SK-N-SH (cell line): ENCODE measurements at regions not wholly inside any gene's neighbourhood (a gene's known extent, or its start where the extent isn't known, plus 50 kb on each side); places are given as distances from the start of the nearest gene placed in this dataset.
"Not testable (repeated sequence)": the region's sequence is repeated elsewhere in the genome, so short reads cannot be mapped to it uniquely, and the experiment has no call there.

ENCODE experiments used
- CTCF ChIA-PET: fragments of 300-600, 350-600 bp; formaldehyde crosslinking; extraction: SDS; loops from one replicate; lab custom pipeline; 2021; lab: Yijun Ruan, JAX
- POLR2A ChIA-PET: fragments of 350-600 bp; sonication (Branson Sonifier 250); formaldehyde crosslinking; extraction: SDS; loops from one replicate; lab custom pipeline; 2020; ENCODE audit warnings: antibody characterized with exemption, inconsistent platforms; lab: Yijun Ruan, JAX
- DNase-seq: peaks from one replicate; pipeline ENCODE4 v3.0.0; 2012
- H2AFZ ChIP-seq: fragments of 200-600 bp; sonication (generic); 2 replicates; pipeline ENCODE4 v1.8.1; 2016; ENCODE audit warnings: antibody characterized with exemption, mild to moderate bottlenecking, low read depth
- H3F3A ChIP-seq: fragments of 200-600 bp; sonication (generic); replicated peaks from 2 replicates; pipeline ENCODE3; 2016; ENCODE audit warnings: antibody characterized with exemption, mild to moderate bottlenecking; ENCODE audit not compliant: insufficient read depth
- H3K27ac ChIP-seq, 2 experiments: fragments of 200-500 bp in 1 of 2; fragments of 200-600 bp in 1 of 2; sonication (Bioruptor generic) in 1 of 2; sonication (generic), shearing (Covaris generic) in 1 of 2; 2 replicates each; pipeline versions ENCODE4 v1.5.1 to v1.6.1; 2014 to 2016; ENCODE audit warnings: low read depth in 2 of 2, inconsistent platforms in 1 of 2, low read length in 1 of 2, mild to moderate bottlenecking in 1 of 2, mixed read lengths in 1 of 2
- H3K27me3 ChIP-seq: fragments of 200-600 bp; sonication (generic), shearing (Covaris generic); 2 replicates; pipeline ENCODE4 v1.6.1; 2016; ENCODE audit warnings: mixed run types; ENCODE audit not compliant: insufficient read depth
- H3K36me3 ChIP-seq, 2 experiments: fragments of 200-500 bp in 1 of 2; fragments of 200-600 bp in 1 of 2; sonication (Bioruptor generic) in 1 of 2; sonication (generic) in 1 of 2; replicated peaks in 1 of 2; 2 replicates each; pipeline versions ENCODE3 to v1.5.1; 2014 to 2016; ENCODE audit warnings: low read length in 1 of 2, mild to moderate bottlenecking in 1 of 2; ENCODE audit not compliant: insufficient read depth in 2 of 2, control insufficient read depth in 1 of 2
- H3K4me1 ChIP-seq, 2 experiments: fragments of 200-500 bp in 1 of 2; fragments of 200-600 bp in 1 of 2; sonication (Bioruptor generic) in 1 of 2; sonication (generic), shearing (Covaris generic) in 1 of 2; 2 replicates each; pipeline versions ENCODE4 v1.5.1 to v1.6.1; 2014 to 2016; ENCODE audit warnings: low read depth in 1 of 2, low read length in 1 of 2, mixed run types in 1 of 2; ENCODE audit not compliant: insufficient read depth in 2 of 2, control insufficient read depth in 1 of 2
- H3K4me2 ChIP-seq: fragments of 200-600 bp; sonication (generic), shearing (Covaris generic); 2 replicates; pipeline ENCODE4 v1.6.1; 2017; ENCODE audit warnings: mixed run types
- H3K4me3 ChIP-seq, 2 experiments: fragments of 200-500 bp in 1 of 2; fragments of 200-600 bp in 1 of 2; sonication (Bioruptor generic) in 1 of 2; sonication (generic), shearing (Covaris generic) in 1 of 2; 2 replicates each; pipeline versions ENCODE4 v1.5.1 to v1.8.1; 2014 to 2016; ENCODE audit warnings: low read depth in 2 of 2, inconsistent platforms in 1 of 2, low read length in 1 of 2, mild to moderate bottlenecking in 1 of 2, mixed read lengths in 1 of 2, moderate library complexity in 1 of 2
- H3K79me2 ChIP-seq: fragments of 200-600 bp; sonication (generic); 2 replicates; pipeline ENCODE4 v1.8.1; 2017; ENCODE audit warnings: mild to moderate bottlenecking; ENCODE audit not compliant: insufficient read depth
- H3K9ac ChIP-seq: fragments of 200-600 bp; sonication (generic); 2 replicates; pipeline ENCODE4 v1.6.1; 2017; ENCODE audit warnings: mixed run types
- H3K9me2 ChIP-seq: fragments of 200-600 bp; sonication (generic); 2 replicates; pipeline ENCODE4 v1.6.1; 2017; ENCODE audit warnings: mixed run types
- H3K9me3 ChIP-seq: fragments of 200-600 bp; sonication (generic); 2 replicates; pipeline ENCODE4 v1.6.1; 2017; ENCODE audit warnings: mixed run types, mild to moderate bottlenecking, moderate library complexity
- H4K20me1 ChIP-seq: fragments of 200-600 bp; sonication (generic); 2 replicates; pipeline ENCODE4 v1.6.1; 2017; ENCODE audit warnings: mild to moderate bottlenecking, mixed run types; ENCODE audit not compliant: insufficient read depth
- CHD2 ChIP-seq: fragments of 150-350 bp; IDR thresholded peaks from 2 replicates; pipeline ENCODE4 v1.6.1; 2018; ENCODE audit warnings: low read length; ENCODE audit not compliant: partially characterized antibody
- EP300 ChIP-seq, 2 experiments: IDR thresholded peaks; 2 replicates each; pipeline versions ENCODE4 v1.4.0 to v1.6.1; 2012; ENCODE audit warnings: borderline replicate concordance in 1 of 2, low read depth in 1 of 2, low read length in 1 of 2
- EZH2phosphoT487 ChIP-seq: fragments of 200-600 bp; sonication (generic); IDR thresholded peaks from 2 replicates; pipeline ENCODE4 v1.6.1; 2017; ENCODE audit warnings: low read depth, mixed run types, mild to moderate bottlenecking, antibody characterized with exemption, moderate library complexity, borderline replicate concordance
- FOXM1 ChIP-seq: IDR thresholded peaks from 2 replicates; pipeline ENCODE4 v1.4.0; 2012; ENCODE audit warnings: low read depth, mild to moderate bottlenecking
- IRF3 ChIP-seq: fragments of 150-350 bp; IDR thresholded peaks from 2 replicates; pipeline ENCODE4 v1.6.1; 2016; ENCODE audit warnings: mild to moderate bottlenecking, low read depth, low read length
- MAX ChIP-seq: IDR thresholded peaks from 2 replicates; pipeline ENCODE4 v1.4.0; 2012; ENCODE audit warnings: low read depth
- NRF1 ChIP-seq: IDR thresholded peaks from 2 replicates; pipeline ENCODE4 v1.6.1; 2012; ENCODE audit warnings: low read depth, mild to moderate bottlenecking, low read length
- POLR2AphosphoS5 ChIP-seq: IDR thresholded peaks from 2 replicates; pipeline ENCODE4 v1.6.1; 2012; ENCODE audit warnings: low read depth, low read length
- SIN3A ChIP-seq: IDR thresholded peaks from 2 replicates; pipeline ENCODE4 v1.6.1; 2012; ENCODE audit warnings: low read depth, mild to moderate bottlenecking, low read length, moderate library complexity, borderline replicate concordance
- SMC3 ChIP-seq: IDR thresholded peaks from 2 replicates; pipeline ENCODE4 v1.6.1; 2012; ENCODE audit warnings: low read depth, low read length, improper control_type of control experiment
- TEAD4 ChIP-seq: IDR thresholded peaks from 2 replicates; pipeline ENCODE4 v1.4.0; 2012; ENCODE audit warnings: mild to moderate bottlenecking, borderline replicate concordance; ENCODE audit not compliant: insufficient read depth
- WGBS: methylation state at CpG from one replicate; pipeline ENCODE4 v1.1.6; 2017; ENCODE audit warnings: low lambda C conversion rate; 5-methylcytosine and 5-hydroxymethylcytosine counted together

- H3K4me3 ChIP-seq = no peak overlapping the region
- H3K79me2 ChIP-seq = peaks cover 28% of the 10 kb centered on the region; the same call in 1 of the 2 replicates
- TF ChIP-seq POLR2AphosphoS5 (no peak), NRF1 (no peak), EP300 (IDR thresholded peaks at IDR 0.05; ENCODE audit: borderline replicate concordance in 1 of 2, low read depth in 1 of 2, low read length in 1 of 2) (no peak), CHD2 (no peak), IRF3 (no peak), EZH2phosphoT487 (no peak)
- ChIA-PET CTCF (no interaction called here), POLR2A (no interaction called here)
- no peaks in the 10 kb centered on the region for H4K20me1 ChIP-seq
- 0% methylated on average over 1 of the region's 4 CpGs for WGBS
- H3K36me3 ChIP-seq = no peaks in the 10 kb centered on the region
- no peak overlapping the region for H2AFZ ChIP-seq
- no peaks in the 10 kb centered on the region for H3K27me3 ChIP-seq
- no peaks in the 10 kb centered on the region for H3K9me2 ChIP-seq
- H3K9ac ChIP-seq = no peak overlapping the region
- H3K4me1 ChIP-seq = no peaks in the 10 kb centered on the region
- H3K9me3 ChIP-seq = no peaks in the 10 kb centered on the region
- H3F3A ChIP-seq = no peaks in the 10 kb centered on the region
- DNase-seq = no peak
- H3K27ac ChIP-seq = no peak overlapping the region
- H3K4me2 ChIP-seq = no peak overlapping the region
Measured at GRCh38 chr21:14057313-14057712, 153.4 kb downstream of the LIPI start.

GRCh38 chr21:14056771-14057191 lies 154.0 kb downstream of the LIPI start:
- ChIA-PET POLR2A (no interaction called here), CTCF (no interaction called here)
- TF ChIP-seq POLR2AphosphoS5 (no peak), SIN3A (no peak), MAX (no peak), FOXM1 (no peak), TEAD4 (no peak), SMC3 (no peak)
- no peaks in the 10 kb centered on the region for H3K9me3 ChIP-seq
- no peaks in the 10 kb centered on the region for H3K36me3 ChIP-seq
- no peaks in the 10 kb centered on the region for H3K27me3 ChIP-seq
- H3K9me2 ChIP-seq = no peaks in the 10 kb centered on the region
- H3K79me2 ChIP-seq = peaks cover 29% of the 10 kb centered on the region; the same call in 1 of the 2 replicates
- H3K9ac ChIP-seq = no peak overlapping the region
- H3K27ac ChIP-seq = no peak overlapping the region
- H3K4me1 ChIP-seq = no peaks in the 10 kb centered on the region
- no peak for DNase-seq
- WGBS = 98% methylated on average over 7 of the region's 9 CpGs
- H3K4me2 ChIP-seq = no peak overlapping the region
- H3F3A ChIP-seq = no peaks in the 10 kb centered on the region
- no peaks in the 10 kb centered on the region for H4K20me1 ChIP-seq
- H3K4me3 ChIP-seq = no peak overlapping the region
- no peak overlapping the region for H2AFZ ChIP-seq

GRCh38 chr21:14055746-14056515 lies 154.8 kb downstream of the LIPI start:
- H3K36me3 ChIP-seq, H3K9ac ChIP-seq, H3F3A ChIP-seq, CTCF ChIA-PET, H4K20me1 ChIP-seq, H3K9me2 ChIP-seq, H3K27me3 ChIP-seq, H2AFZ ChIP-seq, H3K4me3 ChIP-seq, H3K4me1 ChIP-seq, POLR2A ChIA-PET, H3K9me3 ChIP-seq, H3K4me2 ChIP-seq, H3K27ac ChIP-seq, DNase-seq: not testable (repeated sequence)
- peaks cover 29% of the 10 kb centered on the region; the same call in 1 of the 2 replicates for H3K79me2 ChIP-seq
- WGBS = 100% methylated on average over 1 of the region's 6 CpGs
